Activated T-cell treated with anti-CD3 and anti-CD28 coated beads, Interleukin-2, amount 50 U/mL, for 24 hours (primary cell): ENCODE measurements at regions not wholly inside any gene's neighbourhood (a gene's known extent, or its start where the extent isn't known, plus 50 kb on each side); places are given as distances from the start of the nearest gene placed in this dataset.

Experiments
- DNase-seq: peaks from one replicate; pipeline ENCODE4 v3.0.0-alpha.2; 2020
- H3K27ac Mint-ChIP-seq: 2 replicates; pipeline ENCODE4 v1.8.0; 2020; ENCODE audit warnings: mild to moderate bottlenecking, mixed read lengths
- H3K27me3 Mint-ChIP-seq: 2 replicates; pipeline ENCODE4 v1.8.0; 2020; ENCODE audit warnings: mixed read lengths
- H3K36me3 Mint-ChIP-seq: 2 replicates; pipeline ENCODE4 v1.8.0; 2020; ENCODE audit warnings: low read depth, mixed read lengths
- H3K4me1 Mint-ChIP-seq: 2 replicates; pipeline ENCODE4 v1.8.0; 2020; ENCODE audit warnings: low read depth, mixed read lengths
- H3K4me3 Mint-ChIP-seq: 2 replicates; pipeline ENCODE4 v1.8.0; 2020; ENCODE audit warnings: mild to moderate bottlenecking, moderate library complexity, mixed read lengths
- H3K9me3 Mint-ChIP-seq: 2 replicates; pipeline ENCODE4 v1.8.0; 2020; ENCODE audit warnings: mixed read lengths

- no peak overlapping the region for H3K27ac Mint-ChIP-seq
- no peak for DNase-seq
- H3K4me1 Mint-ChIP-seq, result peaks cover 7% of the 10 kb centered on the region
- H3K9me3 Mint-ChIP-seq, result no peaks in the 10 kb centered on the region
- peaks cover 14% of the 10 kb centered on the region for H3K27me3 Mint-ChIP-seq
- H3K36me3 Mint-ChIP-seq, result no peaks in the 10 kb centered on the region
- H3K4me3 Mint-ChIP-seq, result no peak overlapping the region
Observed at GRCh38 chr1:30187413-30188023, 535.9 kb downstream of the MATN1 start.

GRCh38 chr1:30186586-30186985 is 536.8 kb downstream of the MATN1 start:
- Mint-ChIP-seq H3K27ac (no peak overlapping the region), H3K27me3 (peaks cover 14% of the 10 kb centered on the region), H3K36me3 (no peaks in the 10 kb centered on the region), H3K4me1 (peaks cover 7% of the 10 kb centered on the region), H3K9me3 (no peaks in the 10 kb centered on the region), H3K4me3 (no peak overlapping the region)
- DNase-seq, result no peak

- Mint-ChIP-seq H3K36me3 (no peaks in the 10 kb centered on the region), H3K4me3 (no peak overlapping the region), H3K9me3 (no peaks in the 10 kb centered on the region), H3K27me3 (peaks cover 14% of the 10 kb centered on the region), H3K4me1 (peaks cover under 1% of the 10 kb centered on the region), H3K27ac (no peak overlapping the region)
- no peak for DNase-seq
Observed at GRCh38 chr1:30185809-30186208, 537.6 kb downstream of the MATN1 start.

GRCh38 chr1:30185313-30185712 is 538.1 kb downstream of the MATN1 start:
- DNase-seq, result no peak
- no peaks in the 10 kb centered on the region for H3K9me3 Mint-ChIP-seq
- H3K27me3 Mint-ChIP-seq, result peaks cover 14% of the 10 kb centered on the region
- H3K27ac Mint-ChIP-seq, result no peak overlapping the region
- H3K4me3 Mint-ChIP-seq, result no peak overlapping the region
- no peaks in the 10 kb centered on the region for H3K36me3 Mint-ChIP-seq
- no peaks in the 10 kb centered on the region for H3K4me1 Mint-ChIP-seq

- H3K4me1 Mint-ChIP-seq, result no peaks in the 10 kb centered on the region
- no peaks in the 10 kb centered on the region for H3K9me3 Mint-ChIP-seq
- DNase-seq, result no peak
- no peaks in the 10 kb centered on the region for H3K36me3 Mint-ChIP-seq
- H3K4me3 Mint-ChIP-seq, result no peak overlapping the region
- peaks cover 13% of the 10 kb centered on the region for H3K27me3 Mint-ChIP-seq
- no peak overlapping the region for H3K27ac Mint-ChIP-seq
Observed at GRCh38 chr1:30184393-30185141, 538.8 kb downstream of the MATN1 start.

GRCh38 chr1:30183895-30184294 is 539.5 kb downstream of the MATN1 start:
- no peak for DNase-seq
- Mint-ChIP-seq H3K27me3 (peaks cover 11% of the 10 kb centered on the region), H3K36me3 (no peaks in the 10 kb centered on the region), H3K4me3 (no peak overlapping the region), H3K27ac (no peak overlapping the region), H3K4me1 (no peaks in the 10 kb centered on the region), H3K9me3 (peaks cover 4% of the 10 kb centered on the region)

- H3K27me3 Mint-ChIP-seq, result peaks cover 5% of the 10 kb centered on the region
- H3K4me3 Mint-ChIP-seq, result no peak overlapping the region
- peaks cover 4% of the 10 kb centered on the region for H3K9me3 Mint-ChIP-seq
- H3K27ac Mint-ChIP-seq, result no peak overlapping the region
- no peaks in the 10 kb centered on the region for H3K36me3 Mint-ChIP-seq
- no peaks in the 10 kb centered on the region for H3K4me1 Mint-ChIP-seq
- no peak for DNase-seq
Observed at GRCh38 chr1:30183006-30183405, 540.4 kb downstream of the MATN1 start.

GRCh38 chr1:30179942-30180543 is 543.3 kb downstream of the MATN1 start:
- Mint-ChIP-seq H3K36me3 (no peaks in the 10 kb centered on the region), H3K9me3 (peaks cover 4% of the 10 kb centered on the region), H3K27ac (no peak overlapping the region)

GRCh38 chr1:30176477-30176876 is 546.9 kb downstream of the MATN1 start:
- H3K4me1 Mint-ChIP-seq, result no peaks in the 10 kb centered on the region
- H3K36me3 Mint-ChIP-seq, result no peaks in the 10 kb centered on the region
- H3K27me3 Mint-ChIP-seq, result peaks cover 4% of the 10 kb centered on the region
- no peak overlapping the region for H3K4me3 Mint-ChIP-seq
- DNase-seq, result no peak
- H3K9me3 Mint-ChIP-seq, result peaks cover 4% of the 10 kb centered on the region
- no peak overlapping the region for H3K27ac Mint-ChIP-seq

More at GRCh38 chr1:30179942-30180543, 543.3 kb downstream of the MATN1 start:
- no peaks in the 10 kb centered on the region for H3K27me3 Mint-ChIP-seq
- DNase-seq, result no peak
- no peaks in the 10 kb centered on the region for H3K4me1 Mint-ChIP-seq
- no peak overlapping the region for H3K4me3 Mint-ChIP-seq

- no peaks in the 10 kb centered on the region for H3K4me1 Mint-ChIP-seq
- H3K4me3 Mint-ChIP-seq, result no peak overlapping the region
- peaks cover 4% of the 10 kb centered on the region for H3K9me3 Mint-ChIP-seq
- no peaks in the 10 kb centered on the region for H3K36me3 Mint-ChIP-seq
- no peak overlapping the region for H3K27ac Mint-ChIP-seq
- no peak for DNase-seq
- H3K27me3 Mint-ChIP-seq, result peaks cover 6% of the 10 kb centered on the region
Observed at GRCh38 chr1:30174499-30174898, 548.9 kb downstream of the MATN1 start.

GRCh38 chr1:30173560-30173959 is 549.8 kb downstream of the MATN1 start:
- Mint-ChIP-seq H3K27ac (no peak overlapping the region), H3K4me3 (no peak overlapping the region), H3K27me3 (peaks cover 6% of the 10 kb centered on the region), H3K36me3 (no peaks in the 10 kb centered on the region), H3K4me1 (no peaks in the 10 kb centered on the region), H3K9me3 (no peaks in the 10 kb centered on the region)
- no peak for DNase-seq

GRCh38 chr1:30172757-30173156 is 550.6 kb downstream of the MATN1 start:
- no peak for DNase-seq
- H3K9me3 Mint-ChIP-seq, result no peaks in the 10 kb centered on the region

GRCh38 chr1:30172299-30172694 is 551.1 kb downstream of the MATN1 start:
- Mint-ChIP-seq H3K36me3 (no peaks in the 10 kb centered on the region), H3K4me1 (no peaks in the 10 kb centered on the region), H3K9me3 (no peaks in the 10 kb centered on the region), H3K27me3 (peaks cover 6% of the 10 kb centered on the region), H3K27ac (no peak overlapping the region), H3K4me3 (no peak overlapping the region)
- DNase-seq, result no peak

More at GRCh38 chr1:30172757-30173156, 550.6 kb downstream of the MATN1 start:
- H3K4me1 Mint-ChIP-seq, result no peaks in the 10 kb centered on the region
- H3K27ac Mint-ChIP-seq, result no peak overlapping the region
- H3K4me3 Mint-ChIP-seq, result no peak overlapping the region
- peaks cover 6% of the 10 kb centered on the region for H3K27me3 Mint-ChIP-seq
- no peaks in the 10 kb centered on the region for H3K36me3 Mint-ChIP-seq

GRCh38 chr1:30171537-30172298 is 551.7 kb downstream of the MATN1 start:
- DNase-seq, result no peak
- no peak overlapping the region for H3K4me3 Mint-ChIP-seq
- no peak overlapping the region for H3K27ac Mint-ChIP-seq
- H3K9me3 Mint-ChIP-seq, result no peaks in the 10 kb centered on the region
- peaks cover 7% of the 10 kb centered on the region for H3K27me3 Mint-ChIP-seq
- H3K36me3 Mint-ChIP-seq, result no peaks in the 10 kb centered on the region
- no peaks in the 10 kb centered on the region for H3K4me1 Mint-ChIP-seq
